Suppressor macrophage treated with lipopolysaccharide for 1 hour (primary cell): ENCODE measurements at regions not wholly inside any gene's neighbourhood (a gene's known extent, or its start where the extent isn't known, plus 50 kb on each side); places are given as distances from the start of the nearest gene placed in this dataset.

Experiments used
- DNase-seq, 3 donors: peaks; one replicate each; pipeline ENCODE4 v3.0.0-alpha.2; 2020 to 2022

DNA sequence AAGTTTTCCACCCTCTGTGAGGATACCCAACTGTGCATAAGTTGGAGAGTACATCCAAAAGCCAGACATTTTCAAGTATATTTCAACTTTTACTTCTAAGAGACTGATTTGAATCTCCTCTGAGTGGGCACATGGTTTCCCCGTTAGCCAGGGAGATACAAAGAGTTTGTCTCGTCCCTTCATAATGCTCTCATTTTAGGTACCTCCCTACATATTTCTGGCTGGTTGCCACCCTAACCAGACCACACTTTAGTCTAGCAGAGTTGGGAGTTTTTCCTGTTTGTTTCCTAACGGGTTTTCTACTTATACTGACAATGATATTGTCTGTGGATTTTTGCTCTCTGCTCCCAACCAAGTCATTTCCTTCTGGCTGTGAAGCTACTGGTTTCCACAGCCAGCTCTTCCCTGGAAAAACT is 180.3 kb downstream of the CCDC71L start:
- no peak for DNase-seq

DNA sequence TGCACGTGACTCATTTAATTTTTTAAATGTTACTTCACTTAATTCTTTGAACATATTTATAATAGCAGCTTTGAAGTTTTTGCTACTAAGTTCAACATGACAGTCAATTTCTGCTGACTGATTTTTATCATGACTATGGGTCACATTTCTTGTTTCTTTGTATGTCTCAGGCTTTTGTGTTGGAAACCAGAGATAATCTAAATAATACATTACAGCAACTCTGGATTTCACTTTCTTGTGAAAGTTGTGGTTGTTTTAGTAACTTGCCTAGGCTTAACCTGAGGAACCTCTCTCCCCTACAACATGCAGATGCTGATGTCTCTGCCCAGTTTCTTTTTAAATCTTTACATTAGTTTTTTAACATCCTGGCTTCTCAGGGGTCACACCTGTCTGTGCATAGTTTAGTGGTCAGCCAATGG is 180.8 kb downstream of the CCDC71L start:
- no peak for DNase-seq

DNA sequence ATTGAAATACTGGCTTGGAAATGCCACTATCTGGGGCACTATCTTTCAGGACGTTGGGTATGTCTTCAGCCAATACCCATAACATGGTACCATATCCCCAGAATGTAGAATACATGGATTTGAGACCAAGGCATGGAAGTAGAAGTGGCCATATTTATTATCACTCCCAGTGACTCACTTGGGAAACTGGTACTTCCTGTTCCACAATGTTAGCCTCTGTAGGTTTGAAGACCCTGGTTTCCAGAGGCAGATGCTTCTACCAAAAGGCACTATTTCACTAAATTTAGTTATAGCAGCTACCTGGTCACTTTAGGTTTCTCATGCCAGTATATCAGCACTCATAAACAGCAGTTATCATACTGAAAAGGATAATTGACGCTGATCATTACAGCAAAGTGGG is 184.2 kb downstream of the CCDC71L start:
- no peak for DNase-seq

DNA sequence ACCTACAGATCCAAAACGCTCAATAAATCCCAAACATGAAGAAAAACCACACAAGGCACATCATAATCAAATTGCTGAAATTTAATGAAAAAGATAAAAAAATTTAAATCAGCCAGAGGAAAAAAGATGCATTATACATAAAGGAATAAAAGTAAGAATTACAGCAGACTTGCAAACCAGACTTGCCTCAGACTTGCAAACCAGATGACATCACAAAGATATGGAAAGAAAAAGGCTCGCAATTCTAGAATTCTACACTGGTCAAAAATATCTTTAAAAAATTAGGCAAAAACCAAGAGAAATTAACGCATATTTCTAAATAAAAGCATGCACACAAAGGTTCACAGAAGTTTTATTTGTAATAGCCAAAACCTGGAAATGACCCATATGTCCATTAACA is 188.0 kb upstream of the NAMPT start:
- DNase-seq = no peak

DNA sequence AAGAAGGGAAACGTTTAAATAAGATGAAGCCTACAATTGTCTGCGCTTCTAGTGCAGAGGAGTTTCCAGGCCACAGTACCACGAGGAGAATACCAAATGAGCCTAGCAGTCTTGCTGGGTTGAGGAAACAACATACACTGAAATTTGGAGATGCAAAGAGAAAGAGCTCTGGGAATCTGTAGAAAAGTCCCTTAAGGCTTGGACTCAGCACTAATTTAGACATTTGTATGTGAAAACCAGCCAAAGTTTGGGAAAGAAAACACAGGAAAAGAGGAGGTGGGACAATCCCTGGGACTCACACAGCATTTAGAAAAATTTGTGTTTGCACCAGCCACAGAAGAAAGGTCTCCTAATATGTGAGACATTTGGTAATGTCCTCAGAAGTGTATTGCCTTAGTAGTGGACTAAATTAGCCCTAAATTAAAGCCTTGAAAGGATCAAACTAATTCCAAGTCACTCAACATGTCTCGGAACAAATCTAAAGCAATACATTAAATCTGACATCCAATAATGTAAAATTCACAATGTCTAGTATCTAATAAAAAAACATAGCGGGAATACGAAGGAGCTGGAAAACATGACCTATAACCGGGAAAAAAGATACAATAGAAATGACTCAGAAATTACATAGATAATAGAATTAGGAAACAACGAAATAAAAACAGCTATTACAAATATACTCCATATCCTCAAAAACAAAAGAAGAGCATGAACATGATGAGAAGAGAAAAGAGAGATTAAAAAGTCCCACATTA is 187.1 kb upstream of the NAMPT start:
- DNase-seq = no peak

DNA sequence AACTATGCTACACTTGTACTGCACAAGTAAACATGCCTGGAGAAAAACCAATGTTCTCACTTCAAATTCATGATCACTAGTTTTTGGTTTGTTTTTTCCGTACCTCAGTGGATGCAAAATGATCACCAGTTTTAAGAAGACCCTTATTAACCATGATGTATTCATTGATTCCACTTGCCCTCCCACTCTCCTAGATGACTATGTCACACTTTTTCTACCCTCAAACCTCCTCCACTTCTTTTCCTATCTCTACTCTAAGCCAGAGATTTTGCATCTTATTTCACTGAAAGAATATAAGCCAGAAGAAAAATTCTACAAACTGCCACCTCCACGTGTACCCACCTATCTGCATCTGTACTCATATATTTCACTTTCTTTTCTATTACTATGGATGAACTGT is 186.2 kb upstream of the NAMPT start:
- DNase-seq = no peak

DNA sequence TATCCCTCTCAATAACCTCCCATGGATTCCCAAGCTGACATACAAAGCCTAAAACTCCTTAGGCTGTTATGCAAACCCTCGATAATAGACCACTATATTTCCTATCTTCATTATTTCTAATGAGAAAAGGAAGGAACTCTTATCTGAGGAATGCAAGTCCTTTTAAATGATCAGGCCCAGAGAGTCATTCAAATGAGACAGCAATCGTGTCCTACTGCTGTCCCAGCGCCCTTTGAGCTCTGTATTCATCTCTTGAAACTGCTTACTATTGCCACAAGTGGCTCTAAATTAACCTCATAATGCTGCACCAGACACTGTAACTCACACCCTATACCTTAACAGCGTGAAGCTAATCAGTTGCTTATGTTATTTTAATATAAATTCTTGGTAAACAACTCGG is 182.1 kb upstream of the NAMPT start:
- no peak for DNase-seq

DNA sequence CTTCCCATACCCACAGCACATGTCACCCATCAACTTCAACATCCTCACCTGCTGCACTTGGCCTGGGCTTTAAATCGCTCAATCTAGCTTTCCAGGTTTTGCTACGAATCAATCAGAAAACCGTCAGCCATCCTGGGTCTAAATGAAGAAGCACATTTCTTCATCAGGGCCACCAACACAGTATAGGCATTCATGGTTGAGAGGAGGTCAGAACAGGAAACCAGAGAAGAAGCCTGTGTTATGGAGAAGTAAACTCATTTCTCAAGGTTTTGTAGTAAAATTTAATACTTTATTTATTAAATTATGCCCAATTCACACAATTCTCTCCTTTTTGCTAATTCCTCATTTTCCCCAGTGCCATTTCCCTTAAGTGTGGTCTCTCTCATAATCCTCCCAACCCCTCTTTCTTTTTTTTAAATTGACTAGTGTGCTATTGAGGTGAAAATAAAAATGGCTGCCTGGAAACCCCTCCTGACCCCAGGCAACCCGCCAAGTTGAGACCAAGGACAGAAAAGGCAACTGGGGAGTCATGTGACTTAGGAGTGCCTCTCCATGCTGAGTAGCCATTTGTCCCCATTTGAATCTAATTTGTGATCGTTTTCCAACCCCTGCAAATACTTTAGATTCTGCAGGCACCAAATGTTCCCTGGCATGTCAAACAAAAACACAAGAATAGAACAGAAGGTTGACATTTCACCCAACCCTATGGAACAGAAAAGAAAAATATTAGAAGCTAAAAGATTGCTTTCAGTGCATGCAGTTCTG is 181.1 kb upstream of the NAMPT start:
- no peak for DNase-seq

DNA sequence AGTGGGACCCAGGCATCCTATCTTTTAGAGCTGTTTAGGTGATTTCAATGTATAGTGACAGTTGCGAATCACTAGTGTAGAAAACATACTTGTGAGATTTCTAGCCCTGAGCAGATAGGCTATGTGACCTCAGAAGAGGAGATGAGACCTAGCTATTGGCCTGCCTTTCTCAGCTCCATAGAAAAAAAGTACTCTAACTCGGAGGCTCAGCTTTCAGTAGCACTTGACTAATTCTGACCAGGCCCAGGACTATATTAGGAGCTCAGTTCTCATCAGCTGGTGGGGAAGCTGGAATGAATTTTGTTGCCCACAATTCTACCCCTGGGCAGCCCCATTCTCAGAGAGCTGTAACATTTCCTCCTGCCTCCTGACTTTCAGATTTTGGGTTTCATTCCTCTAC is 179.9 kb upstream of the NAMPT start:
- DNase-seq = no peak

DNA sequence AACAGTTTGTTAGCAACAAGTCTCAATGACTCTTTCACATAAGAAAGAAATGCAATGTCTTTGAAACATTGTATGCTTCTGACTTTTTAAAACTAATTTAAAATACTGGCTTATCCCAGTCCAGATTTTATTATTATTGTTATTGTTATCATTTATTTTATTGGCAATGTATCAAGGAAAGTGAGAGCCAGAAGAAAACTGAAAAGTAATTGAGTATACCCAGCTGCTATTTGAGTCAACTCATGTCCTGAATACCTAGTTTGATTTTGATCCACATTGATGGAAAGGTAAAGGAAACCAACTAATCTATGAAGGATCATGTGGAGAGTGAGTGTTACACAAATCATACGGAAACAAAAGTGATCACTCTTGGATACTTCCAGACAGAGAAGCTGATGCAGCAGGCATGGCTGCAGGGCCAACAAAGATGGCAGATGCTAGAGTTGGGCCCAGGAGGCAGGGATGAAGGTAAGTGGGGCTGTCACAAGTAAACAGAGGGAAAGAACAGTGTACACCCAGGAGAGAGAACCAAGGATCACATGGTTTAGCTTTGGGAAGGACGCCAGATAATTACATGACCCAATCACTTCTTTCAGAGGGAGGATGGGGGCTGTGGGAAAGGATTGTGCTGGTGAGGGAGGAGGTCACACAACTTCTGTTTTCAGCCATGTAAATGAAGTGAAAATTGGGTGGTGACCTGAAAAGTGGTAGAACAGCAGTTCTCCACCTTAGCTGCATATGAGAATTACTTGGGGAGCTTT is 179.2 kb upstream of the NAMPT start:
- no peak for DNase-seq

DNA sequence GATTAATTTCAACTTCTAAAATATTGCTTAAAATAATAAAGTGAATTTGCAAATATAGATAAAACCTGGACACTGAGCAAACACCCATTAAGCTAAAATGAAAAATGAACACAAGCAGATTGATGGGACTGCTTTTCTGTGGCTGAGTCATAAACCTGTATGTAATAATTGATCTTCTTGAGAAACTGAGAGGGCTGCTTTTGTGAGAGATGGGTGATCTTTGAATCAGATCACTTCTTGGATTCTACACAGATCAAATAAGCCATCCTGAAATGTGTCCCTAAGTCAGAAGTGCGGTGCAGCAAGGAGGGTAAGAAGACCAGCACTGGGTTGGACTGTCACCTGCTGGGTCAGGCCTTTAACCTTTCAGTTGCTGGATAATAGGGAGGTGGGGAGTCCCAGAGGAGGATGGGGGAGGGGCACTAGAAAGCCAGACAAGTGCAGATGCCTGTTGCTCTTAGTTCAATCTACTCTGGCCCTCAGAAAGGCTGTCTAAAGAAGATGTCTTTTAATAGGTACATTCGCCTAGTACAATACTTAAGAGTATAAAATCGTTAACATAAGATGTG is 178.2 kb upstream of the NAMPT start:
- DNase-seq = no peak

DNA sequence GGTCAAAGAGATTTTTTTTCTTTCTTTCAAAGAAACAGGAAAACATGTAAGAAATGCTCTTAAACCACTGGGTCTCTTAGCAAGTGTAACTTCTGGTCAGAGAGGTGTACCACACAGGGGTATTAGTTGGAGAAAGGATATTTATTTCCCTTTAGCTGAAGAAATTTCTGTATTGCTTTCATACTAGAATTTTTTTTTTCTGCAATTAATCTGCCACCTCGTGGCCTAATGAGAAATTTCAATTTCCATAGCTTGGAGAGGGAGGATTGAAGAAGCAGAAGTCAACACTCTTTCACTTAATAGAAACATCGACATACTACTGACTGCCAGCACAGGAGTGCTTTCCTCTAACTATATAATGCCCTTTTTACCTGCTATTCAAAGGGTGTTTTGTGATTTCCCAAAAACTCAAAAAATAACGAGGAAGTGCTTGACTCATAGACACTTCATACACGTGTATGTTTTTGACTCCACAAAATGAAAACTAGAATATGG is 177.6 kb upstream of the NAMPT start:
- peak; percentile 63 to 81 (median 80) for DNase-seq

DNA sequence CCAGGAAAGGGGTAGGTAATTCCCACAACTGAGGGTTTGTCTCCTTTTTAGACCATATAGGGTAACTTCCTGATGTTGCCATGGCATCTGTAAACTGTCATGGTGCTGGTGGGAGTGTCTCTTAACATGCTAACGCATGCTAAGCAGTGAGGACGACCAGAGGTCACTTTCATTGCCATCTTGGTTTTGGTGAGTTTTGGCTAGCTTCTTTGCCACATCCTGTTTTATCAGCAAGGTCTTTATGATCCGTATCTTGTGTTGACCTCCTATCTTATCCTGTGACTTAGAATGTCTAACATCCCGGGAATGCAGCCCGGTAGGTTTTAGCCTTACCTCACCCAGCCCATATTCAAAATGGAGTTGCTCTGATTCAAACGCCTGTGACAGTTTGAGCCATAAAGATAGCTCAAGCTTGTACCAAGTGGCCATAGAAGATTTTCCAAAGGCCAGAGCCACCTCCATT is 176.0 kb upstream of the NAMPT start:
- peak in 1 of 3 donors; percentile 29 for DNase-seq

DNA sequence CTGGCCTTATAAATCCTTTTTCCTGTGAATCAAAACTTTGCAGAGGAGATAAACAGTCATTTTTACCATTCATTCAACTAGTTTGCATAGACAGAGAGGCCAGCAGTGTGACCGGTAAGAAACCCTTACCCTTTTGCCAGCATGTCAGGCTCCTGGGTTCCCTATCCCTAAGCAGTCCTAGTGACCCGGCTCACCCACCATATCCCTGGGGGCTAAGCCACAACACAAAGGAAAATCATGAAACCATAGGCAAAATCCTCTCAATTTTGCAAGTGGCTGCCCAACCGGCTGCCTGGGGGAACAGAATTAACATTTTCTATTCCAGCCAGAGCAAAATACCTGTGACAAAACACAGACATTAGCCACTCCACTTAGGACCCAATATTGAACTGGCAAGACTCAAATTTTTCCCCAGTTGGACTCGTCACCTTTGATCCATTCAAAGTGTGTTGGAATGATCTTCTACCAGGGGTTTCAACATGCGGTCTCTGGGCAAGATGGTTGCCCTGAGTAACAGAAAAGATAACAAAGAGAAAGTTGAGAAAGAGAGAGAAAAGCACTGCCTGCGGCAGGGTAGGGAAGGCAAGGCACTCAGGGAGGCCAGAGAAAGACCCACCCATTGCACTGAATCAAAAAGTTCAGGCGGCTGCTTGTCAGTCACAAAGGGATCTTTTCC is 174.8 kb upstream of the NAMPT start:
- DNase-seq = no peak

DNA sequence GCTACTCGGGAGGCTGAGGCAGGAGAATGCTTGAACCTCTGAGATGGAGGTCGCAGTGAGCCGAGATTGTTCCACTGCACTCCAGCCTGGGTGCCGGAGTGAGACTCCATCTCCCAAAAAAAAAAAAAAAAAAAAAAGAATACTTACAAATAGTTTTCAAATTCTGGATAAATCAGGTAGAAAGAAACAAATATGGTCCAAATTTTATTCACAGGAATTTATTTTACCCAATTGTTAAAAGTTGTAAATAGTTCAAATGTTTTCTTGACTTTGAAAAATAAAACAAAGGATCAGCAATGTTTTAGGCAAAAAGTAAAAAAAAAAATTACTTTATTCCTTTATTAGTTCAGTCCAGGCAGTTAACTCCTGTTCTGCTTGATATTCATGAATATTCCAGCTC is 172.9 kb upstream of the NAMPT start:
- DNase-seq = no peak

DNA sequence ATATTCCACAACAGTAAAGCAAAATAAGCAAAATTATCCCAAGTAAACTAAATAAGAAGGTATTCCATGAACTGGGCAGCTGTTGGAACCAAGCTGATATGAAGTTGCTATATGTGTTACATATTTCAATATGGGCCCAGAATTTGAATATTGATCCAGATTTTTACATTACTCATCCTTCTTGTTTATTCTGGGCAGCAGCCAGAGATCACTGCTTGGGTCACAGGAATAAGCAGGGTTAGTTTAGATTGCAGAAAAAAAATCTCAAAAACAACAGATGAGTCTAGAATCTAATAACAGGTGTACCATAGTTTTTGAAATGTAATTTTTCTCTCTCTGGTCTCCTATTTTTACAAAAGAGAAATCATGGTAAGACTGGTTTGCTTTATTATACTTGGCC is 171.5 kb upstream of the NAMPT start:
- no peak for DNase-seq

DNA sequence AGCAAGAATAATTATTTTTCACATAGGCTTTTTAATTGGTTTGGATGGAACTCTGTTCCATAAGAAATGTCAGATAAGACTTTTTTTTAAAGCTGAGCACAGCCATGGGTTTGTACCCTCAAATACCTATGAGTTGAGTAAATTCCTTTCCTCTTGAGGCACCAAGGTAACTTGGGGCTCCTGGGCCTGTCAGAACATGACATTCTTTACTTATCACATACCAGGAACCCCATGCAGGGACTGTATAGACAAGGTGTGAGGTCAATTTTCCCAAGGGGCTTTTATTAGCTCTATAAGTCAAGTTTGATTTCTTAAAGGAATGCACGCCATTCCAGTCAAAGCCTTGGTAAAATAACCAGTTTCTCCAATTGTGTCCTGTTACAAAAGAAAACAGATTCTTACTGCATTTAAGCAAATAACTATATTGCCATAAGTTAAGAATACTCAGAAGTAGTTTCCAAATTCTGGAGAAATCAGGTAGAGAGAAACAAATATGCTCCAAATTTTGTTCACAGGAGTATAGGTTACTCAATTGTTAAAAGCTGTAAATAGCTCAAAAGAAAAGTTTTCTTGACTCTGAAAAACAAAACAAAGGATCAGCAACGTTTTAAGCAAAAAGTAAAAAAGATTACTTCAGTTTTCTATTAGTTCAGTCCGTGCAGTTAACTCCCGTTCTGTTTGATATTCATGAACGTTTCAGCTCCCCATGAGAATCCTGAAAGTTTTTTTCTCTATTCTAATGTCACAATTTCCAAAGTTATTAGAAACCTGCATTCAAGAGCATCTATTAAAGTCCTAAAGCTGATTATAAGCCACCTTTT is 167.5 kb upstream of the NAMPT start:
- no peak for DNase-seq

DNA sequence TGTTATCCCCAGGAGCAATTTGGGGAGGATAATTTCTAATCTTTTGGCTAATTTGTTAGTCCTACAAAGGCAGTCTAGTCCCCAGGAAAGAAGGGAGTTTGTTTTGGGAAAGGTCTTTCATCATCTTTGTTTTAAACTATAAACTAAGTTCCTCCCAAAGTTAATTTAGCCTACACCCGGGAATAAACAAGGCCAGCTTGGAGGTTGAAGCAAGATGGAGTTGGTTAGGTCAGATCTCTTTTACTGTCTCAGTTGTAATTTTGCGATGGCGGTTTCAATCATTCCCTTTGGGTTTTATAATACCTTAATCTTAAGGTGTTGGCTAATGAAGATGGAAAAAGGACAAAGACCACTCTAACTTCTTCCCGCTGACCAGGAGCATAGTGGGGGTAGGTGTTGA is 166.4 kb upstream of the NAMPT start:
- no peak for DNase-seq

DNA sequence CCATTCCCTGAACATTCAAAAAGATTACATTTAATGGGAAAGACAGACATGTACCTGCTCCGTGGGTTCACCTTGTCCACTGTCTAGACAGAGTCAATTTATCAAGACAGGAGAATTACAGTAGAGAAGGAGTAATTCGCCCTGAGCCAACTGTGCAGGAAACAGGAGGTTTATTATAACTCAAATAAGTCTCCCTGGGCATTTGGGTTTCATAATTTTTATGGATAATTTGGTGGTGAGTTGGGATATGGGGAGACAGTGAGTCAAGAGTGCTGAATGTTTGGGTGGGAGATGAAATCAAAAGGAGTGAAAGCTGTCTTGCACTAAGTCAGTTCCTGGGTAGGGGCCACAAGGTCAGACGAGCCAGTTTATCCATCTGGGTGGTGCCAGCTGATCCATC is 165.9 kb upstream of the NAMPT start:
- no peak for DNase-seq

DNA sequence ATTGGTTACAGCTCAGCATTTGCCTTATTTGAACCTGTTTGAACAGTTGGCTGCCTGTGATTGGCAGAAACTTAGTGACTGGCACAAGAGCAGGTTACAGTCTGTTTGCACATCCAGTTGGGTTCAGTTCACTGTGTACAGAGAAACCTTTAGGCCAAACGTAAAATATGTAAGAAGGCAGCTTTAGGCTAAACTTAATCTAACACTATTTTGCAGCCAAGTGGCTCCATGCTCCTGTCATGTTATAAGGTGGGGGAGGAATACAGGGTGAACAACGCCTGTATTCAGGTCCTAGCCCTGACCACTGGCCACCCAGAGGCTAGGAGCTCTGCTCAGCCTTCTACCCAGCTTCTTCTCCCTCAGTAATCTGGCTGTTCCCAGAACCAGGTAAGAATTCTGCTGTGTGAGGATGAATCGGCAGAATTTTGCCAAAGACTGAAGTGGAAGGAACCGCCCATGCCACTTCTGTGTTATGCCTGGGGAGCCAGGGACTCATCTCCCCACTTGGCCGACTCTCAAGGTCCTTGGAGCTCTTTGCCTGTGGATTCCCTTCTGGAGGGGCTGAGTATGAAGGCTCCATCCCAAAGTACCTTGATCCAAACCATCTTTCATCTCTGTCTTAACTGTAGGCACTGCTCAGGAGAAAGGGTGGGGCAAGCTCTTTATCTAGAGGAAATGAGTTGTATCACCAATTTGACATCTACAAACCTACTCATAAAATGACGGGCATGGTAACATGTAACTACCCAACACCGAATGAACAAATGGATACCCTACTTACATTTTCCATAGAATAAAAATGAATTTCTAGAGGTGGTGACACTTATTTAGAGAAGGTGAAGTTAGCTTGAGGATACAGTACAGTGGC is 164.4 kb upstream of the NAMPT start:
- peak in 1 of 3 donors; percentile 34 for DNase-seq
